Stimulated activated naive CD8-positive, alpha-beta T cell treated with anti-CD3 and anti-CD28 coated beads, Interleukin-15, Interleukin-2, amounts not matched to agents 100 ng/mL and 50 ng/mL, for 24 hours (primary cell): ENCODE measurements at regions not wholly inside any gene's neighbourhood (a gene's known extent, or its start where the extent isn't known, plus 50 kb on each side); places are given as distances from the start of the nearest gene placed in this dataset.

Experiments used
- H3K27ac Mint-ChIP-seq: one replicate; pipeline ENCODE4 v1.8.0; 2021; ENCODE audit warnings: mild to moderate bottlenecking, mixed read lengths
- H3K27me3 Mint-ChIP-seq: one replicate; pipeline ENCODE4 v1.8.0; 2021; ENCODE audit warnings: mixed read lengths
- H3K36me3 Mint-ChIP-seq: one replicate; pipeline ENCODE4 v1.8.0; 2021; ENCODE audit warnings: low read depth, mixed read lengths
- H3K4me1 Mint-ChIP-seq: one replicate; pipeline ENCODE4 v1.8.0; 2021; ENCODE audit warnings: low read depth, mixed read lengths
- H3K4me3 Mint-ChIP-seq: one replicate; pipeline ENCODE4 v1.8.0; 2021; ENCODE audit warnings: mild to moderate bottlenecking, mixed read lengths
- H3K9me3 Mint-ChIP-seq: one replicate; pipeline ENCODE4 v1.8.0; 2021; ENCODE audit warnings: mixed read lengths

DNA sequence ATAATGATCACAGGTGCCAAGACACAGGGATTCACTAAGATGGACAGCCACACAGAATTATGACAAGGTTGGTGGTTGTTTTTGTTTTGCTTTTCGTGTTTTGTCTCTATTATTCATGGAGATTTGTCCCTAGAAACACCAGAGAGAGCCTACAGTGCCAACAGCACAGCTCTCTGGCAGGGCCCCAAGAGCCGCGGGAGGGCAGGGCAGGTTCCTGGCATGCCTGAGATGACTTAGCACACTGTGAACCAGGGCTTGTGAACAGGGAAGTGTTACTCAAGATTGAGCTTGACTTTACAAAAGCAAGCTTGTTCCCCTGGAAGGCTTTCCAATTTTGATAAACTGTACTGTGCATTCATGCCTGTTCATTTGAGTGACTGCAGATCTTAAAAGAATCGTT, 437.4 kb upstream of the SALL3 start:
- no peaks in the 10 kb centered on the region for H3K36me3 Mint-ChIP-seq
- H3K27ac Mint-ChIP-seq: no peak overlapping the region
- no peak overlapping the region for H3K4me3 Mint-ChIP-seq
- no peaks in the 10 kb centered on the region for H3K27me3 Mint-ChIP-seq
- H3K9me3 Mint-ChIP-seq: peaks cover 3% of the 10 kb centered on the region
- H3K4me1 Mint-ChIP-seq: no peaks in the 10 kb centered on the region

DNA sequence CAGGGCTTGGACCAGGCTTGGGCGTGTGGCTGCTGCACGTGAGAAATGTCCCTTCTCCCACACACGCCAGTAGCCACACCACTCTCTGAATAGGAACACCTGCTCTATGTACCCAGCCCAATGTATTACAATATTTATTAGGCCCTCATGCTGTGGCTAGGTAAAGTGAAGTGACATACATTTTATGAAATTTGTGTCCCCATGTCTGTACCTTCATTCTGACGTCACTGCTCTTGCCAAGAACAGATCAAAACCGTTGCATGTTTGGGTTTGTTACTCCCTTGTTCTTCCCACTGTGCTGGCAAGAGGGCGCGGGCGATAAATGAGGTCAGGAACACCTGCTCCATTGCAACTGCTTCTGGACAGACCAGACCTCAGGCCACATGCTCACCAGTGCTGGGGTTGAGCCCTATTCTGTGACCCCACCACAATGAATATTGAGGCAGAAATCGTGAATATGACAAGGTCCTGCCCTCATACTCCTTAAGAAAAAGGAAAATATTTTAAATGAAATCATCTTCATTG, 436.4 kb upstream of the SALL3 start:
- H3K9me3 Mint-ChIP-seq: peaks cover 3% of the 10 kb centered on the region
- H3K4me1 Mint-ChIP-seq: no peaks in the 10 kb centered on the region
- no peaks in the 10 kb centered on the region for H3K27me3 Mint-ChIP-seq
- H3K36me3 Mint-ChIP-seq: no peaks in the 10 kb centered on the region
- H3K27ac Mint-ChIP-seq: no peak overlapping the region
- no peak overlapping the region for H3K4me3 Mint-ChIP-seq

DNA sequence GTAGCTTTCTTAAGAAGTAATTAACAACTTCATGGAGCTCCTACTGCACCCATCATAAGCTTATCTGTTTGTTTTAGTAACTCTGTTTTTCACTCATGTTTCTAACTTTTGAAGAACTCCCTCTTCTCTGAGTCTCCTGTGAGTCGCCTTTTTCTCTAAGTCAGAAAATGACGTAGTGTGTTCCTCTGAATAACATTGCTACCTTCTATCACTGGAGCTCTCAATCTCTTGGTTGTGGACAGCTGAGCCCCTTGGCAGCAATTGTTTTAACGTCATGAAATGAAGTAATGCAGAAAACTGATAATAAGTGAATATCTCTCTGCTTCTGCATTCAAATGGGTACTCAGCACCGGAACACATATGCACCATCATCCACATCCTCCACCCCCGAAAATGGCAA, 433.3 kb upstream of the SALL3 start:
- Mint-ChIP-seq H3K9me3 (peaks cover 17% of the 10 kb centered on the region), H3K4me3 (no peak overlapping the region), H3K36me3 (no peaks in the 10 kb centered on the region), H3K4me1 (no peaks in the 10 kb centered on the region), H3K27me3 (peaks cover 4% of the 10 kb centered on the region), H3K27ac (no peak overlapping the region)

DNA sequence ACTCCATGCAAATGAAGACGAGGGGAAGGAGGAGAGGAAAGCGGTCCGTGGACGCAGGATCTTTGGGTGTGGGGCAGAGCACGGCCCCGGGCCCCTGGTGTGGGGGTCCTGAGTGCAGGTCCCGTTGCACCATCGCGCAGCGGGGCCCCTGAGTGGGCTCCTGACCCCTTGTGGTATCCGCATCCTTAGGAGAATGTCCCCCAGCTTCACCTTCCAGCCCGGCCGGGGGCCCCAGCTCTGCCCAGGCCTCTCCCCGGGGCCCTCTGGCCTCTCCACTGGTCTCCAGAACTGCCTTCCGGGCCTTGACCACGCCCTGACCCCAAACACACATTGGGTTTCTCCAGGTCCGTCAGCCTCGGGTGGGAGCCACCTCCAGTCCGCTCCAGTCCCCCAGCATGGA, 431.8 kb upstream of the SALL3 start:
- H3K9me3 Mint-ChIP-seq: peaks cover 20% of the 10 kb centered on the region
- H3K4me1 Mint-ChIP-seq: no peaks in the 10 kb centered on the region
- H3K27me3 Mint-ChIP-seq: peaks cover 4% of the 10 kb centered on the region
- no peak overlapping the region for H3K27ac Mint-ChIP-seq
- no peak overlapping the region for H3K4me3 Mint-ChIP-seq
- no peaks in the 10 kb centered on the region for H3K36me3 Mint-ChIP-seq

DNA sequence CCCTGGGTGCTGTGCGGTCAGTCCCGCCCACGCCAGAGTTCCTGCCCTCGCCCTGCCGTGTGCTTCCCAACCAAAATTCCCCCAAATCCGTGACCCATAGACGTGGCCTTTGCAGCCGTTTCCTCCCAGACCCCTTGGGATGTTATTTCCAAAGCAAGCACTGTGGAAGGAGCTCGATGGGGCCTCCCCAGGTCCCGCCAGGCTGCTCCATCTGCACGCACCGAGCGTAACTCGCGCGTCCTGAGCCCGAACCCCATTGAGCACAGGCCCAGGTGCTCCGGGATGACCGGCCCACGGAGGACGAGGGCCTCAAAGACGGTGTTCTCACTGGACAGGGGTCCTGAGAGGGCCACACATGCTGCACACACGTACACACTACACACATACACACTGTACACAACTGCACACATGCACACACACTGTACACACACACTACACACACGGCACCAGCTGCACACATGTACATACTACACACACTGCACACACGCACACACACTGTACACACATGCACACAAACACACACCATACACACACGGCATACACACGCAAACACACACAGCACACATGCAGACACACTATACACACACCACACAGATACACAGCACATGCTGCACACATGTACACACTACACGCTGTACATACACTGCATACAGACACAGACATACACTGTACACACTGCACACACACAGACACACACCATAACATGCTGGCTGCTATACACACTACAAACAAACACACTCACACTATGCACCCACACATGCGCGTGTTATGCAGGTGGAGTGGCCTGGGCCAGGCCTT, 431.2 kb upstream of the SALL3 start:
- H3K27ac Mint-ChIP-seq: no peak overlapping the region
- H3K4me1 Mint-ChIP-seq: no peaks in the 10 kb centered on the region
- peaks cover 4% of the 10 kb centered on the region for H3K27me3 Mint-ChIP-seq
- no peak overlapping the region for H3K4me3 Mint-ChIP-seq
- no peaks in the 10 kb centered on the region for H3K36me3 Mint-ChIP-seq
- peaks cover 21% of the 10 kb centered on the region for H3K9me3 Mint-ChIP-seq

DNA sequence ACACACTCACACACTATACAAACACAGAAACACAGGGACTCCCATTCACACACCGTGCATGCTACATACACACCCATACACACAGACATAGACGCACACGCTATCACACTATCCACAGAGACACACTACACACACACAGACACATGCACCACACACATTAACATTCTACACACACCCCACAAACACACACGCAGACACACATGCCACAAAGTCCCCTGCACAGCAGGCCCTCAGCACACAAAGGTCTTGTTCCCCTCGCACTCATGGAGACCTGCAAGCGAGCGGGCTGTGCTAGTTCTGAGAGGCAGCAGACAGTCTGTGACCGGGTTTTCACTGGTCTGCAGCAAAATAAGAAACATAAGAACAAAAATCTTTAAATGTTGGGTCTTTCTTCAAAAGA, 429.6 kb upstream of the SALL3 start:
- H3K9me3 Mint-ChIP-seq: peaks cover 28% of the 10 kb centered on the region
- no peaks in the 10 kb centered on the region for H3K4me1 Mint-ChIP-seq
- H3K36me3 Mint-ChIP-seq: no peaks in the 10 kb centered on the region
- H3K27me3 Mint-ChIP-seq: peaks cover 4% of the 10 kb centered on the region
- H3K27ac Mint-ChIP-seq: no peak overlapping the region
- no peak overlapping the region for H3K4me3 Mint-ChIP-seq

DNA sequence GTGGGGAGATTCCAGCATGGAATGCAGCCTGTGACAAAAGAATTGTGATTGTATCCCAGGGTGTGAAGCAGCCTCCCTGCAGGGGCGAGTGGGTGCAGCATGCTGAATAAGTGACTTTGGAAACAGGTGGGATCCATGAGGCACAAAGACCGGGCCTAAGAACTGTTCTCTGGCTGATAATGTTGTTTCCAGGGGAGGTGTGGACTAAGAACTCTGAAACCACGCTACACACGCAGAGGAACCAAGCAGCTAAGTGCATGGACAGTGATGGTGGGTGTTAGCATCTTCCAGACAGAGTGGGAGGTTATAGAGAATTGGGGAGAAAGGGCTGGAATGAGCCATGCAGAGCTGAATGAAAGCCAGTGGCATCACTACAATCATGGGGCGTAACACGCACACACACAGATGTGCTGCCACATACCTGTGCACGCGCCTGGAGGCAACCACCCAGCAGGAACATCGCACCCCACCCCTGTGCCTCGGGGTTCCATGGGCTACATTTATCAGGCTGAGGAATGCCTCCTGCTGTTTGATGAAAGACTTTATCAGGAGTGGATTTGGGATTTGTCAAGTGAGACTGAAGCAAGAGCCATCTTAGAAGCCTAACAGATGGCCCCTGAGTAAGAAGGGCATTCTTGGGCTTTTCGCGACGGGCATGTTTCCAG, 424.5 kb upstream of the SALL3 start:
- Mint-ChIP-seq H3K27ac (no peak overlapping the region), H3K27me3 (no peaks in the 10 kb centered on the region), H3K4me1 (no peaks in the 10 kb centered on the region), H3K36me3 (no peaks in the 10 kb centered on the region), H3K4me3 (no peak overlapping the region), H3K9me3 (peaks cover 17% of the 10 kb centered on the region)

DNA sequence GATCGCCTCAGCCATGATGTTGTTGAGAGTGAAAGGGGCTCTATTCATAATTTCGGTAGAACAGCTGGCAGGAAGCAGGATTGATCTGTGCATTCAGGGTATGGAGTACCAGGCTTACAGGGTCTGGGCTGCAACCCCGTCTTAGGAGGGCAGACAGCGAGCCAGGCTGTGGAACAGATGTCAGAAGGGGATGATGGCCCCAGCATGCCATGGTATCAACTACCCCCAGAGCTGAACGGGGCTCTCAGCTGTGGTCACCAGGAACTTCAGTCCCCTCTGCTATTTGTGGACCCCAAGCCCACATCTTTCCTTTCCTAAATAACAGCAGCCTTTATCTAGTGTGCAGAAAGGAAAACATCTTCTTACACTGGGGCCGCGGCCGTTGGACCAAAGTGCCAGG, 422.2 kb upstream of the SALL3 start:
- no peaks in the 10 kb centered on the region for H3K27me3 Mint-ChIP-seq
- H3K9me3 Mint-ChIP-seq: peaks cover 17% of the 10 kb centered on the region
- no peaks in the 10 kb centered on the region for H3K36me3 Mint-ChIP-seq
- no peak overlapping the region for H3K27ac Mint-ChIP-seq
- H3K4me3 Mint-ChIP-seq: no peak overlapping the region
- H3K4me1 Mint-ChIP-seq: no peaks in the 10 kb centered on the region

DNA sequence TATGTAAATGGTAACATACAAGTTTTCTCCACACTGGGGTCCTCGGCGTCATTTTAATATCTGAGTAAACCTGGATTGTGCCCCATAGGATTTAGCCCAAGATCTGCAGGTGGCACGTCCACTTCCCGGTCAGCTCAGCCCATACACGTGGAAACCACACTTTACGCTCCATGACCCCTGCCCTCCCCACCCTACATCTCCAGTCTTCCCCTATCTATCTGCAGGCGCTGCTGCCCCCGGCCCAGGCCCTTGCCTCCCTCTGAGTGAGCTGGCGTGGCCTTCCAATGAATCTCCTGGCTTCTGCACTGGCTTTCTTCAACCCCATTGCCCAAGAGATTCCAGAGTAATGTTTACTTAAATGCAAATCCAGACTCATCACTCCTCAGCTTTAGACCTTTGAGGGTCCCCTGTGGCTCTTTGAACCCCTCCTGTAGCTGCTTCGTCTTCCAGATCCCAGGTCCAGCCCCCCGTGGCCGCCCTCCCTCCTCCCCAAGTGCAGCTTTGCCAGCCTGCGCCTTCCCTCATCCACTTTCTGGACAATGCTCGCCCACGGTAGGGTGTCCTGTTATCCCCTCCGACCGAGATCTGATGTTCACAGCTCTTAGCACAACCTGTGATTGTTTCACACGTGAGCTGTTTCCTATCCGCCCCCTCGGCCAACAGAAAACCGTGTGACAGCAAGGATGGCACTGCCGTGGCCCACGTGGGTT, 421.4 kb upstream of the SALL3 start:
- H3K4me1 Mint-ChIP-seq: no peaks in the 10 kb centered on the region
- H3K27ac Mint-ChIP-seq: no peak overlapping the region
- no peaks in the 10 kb centered on the region for H3K36me3 Mint-ChIP-seq
- H3K27me3 Mint-ChIP-seq: no peaks in the 10 kb centered on the region
- H3K9me3 Mint-ChIP-seq: peaks cover 13% of the 10 kb centered on the region
- H3K4me3 Mint-ChIP-seq: no peak overlapping the region

DNA sequence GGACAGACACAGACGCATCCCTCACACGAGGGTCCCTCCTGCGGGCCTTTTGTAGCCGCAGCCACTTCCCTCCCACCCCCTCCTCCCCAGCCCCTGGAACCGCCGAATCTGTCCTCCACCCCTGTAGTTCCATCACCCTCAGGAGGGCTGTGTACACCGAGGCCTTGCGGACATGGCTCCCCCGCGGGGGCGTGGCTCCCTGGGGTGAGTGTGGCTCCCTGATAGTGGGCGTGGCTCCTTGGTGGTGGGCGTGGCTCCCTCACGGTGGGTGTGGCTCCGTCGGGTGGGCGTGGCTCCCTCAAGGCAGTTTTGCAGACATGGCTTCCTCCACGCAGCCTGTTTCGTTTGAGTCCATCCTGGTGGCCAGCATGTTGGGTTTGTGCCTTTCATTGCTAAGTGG, 420.7 kb upstream of the SALL3 start:
- Mint-ChIP-seq H3K4me3 (no peak overlapping the region), H3K4me1 (no peaks in the 10 kb centered on the region), H3K9me3 (peaks cover 10% of the 10 kb centered on the region), H3K27me3 (no peaks in the 10 kb centered on the region), H3K36me3 (no peaks in the 10 kb centered on the region), H3K27ac (no peak overlapping the region)

DNA sequence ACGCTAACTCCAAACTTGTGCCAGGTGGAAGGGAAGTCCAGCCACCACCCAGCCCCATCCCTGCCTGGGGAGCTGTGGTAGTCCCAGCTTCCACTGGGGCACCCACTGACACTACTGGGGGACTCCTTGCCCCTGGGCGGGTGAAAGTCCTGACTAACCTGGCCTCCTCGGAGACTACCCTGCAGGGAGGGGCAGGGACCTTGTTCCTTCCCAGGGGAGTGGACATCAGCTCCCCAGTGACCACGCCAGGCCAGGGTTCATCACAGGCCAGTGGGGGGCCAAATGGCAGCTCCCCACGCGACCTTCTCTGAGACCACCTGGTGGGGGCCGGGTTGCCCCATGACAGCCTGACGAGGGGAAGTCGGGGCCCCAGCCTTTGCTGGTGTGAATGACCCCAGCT, 420.0 kb upstream of the SALL3 start:
- Mint-ChIP-seq H3K27me3 (no peaks in the 10 kb centered on the region), H3K36me3 (no peaks in the 10 kb centered on the region), H3K9me3 (peaks cover 5% of the 10 kb centered on the region), H3K27ac (no peak overlapping the region), H3K4me3 (no peak overlapping the region), H3K4me1 (no peaks in the 10 kb centered on the region)

DNA sequence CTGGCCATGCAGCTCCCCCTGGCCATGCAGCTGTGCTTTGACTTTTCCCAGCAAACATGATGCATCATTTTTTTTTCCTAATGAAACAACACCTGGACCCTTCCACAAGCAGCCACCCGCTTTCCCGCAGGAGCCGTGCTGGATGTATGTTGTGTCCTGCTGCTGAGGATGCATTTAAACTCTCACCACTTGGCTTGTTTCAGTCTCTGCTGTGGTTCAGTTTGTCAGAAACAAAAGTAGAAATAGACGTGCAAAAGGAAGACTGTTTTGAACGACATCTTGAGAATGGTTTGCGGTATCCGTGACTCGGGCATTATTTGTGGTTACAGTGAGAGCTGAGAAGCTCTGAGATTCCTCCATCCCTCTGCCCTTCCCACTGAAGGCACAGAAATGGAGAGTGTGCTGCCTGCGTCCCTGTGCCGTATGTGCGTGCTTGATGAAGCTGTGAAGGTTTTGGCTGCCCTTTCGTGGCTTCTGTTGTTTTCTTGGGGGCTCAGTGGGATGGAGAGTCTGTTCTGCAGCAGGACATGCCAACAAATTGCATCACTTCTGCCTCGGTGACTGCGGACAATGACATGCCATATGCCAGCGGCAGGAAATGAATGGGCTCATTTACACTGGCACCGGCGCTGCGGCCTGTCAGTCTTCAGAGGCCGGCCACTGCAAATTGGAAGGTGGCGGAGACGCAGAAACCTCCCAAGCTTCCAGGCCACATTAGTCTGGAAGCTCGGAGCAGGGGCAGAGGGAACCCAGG, 417.7 kb upstream of the SALL3 start:
- Mint-ChIP-seq H3K4me1 (no peaks in the 10 kb centered on the region), H3K4me3 (no peak overlapping the region), H3K9me3 (peaks cover under 1% of the 10 kb centered on the region), H3K27ac (no peak overlapping the region), H3K36me3 (no peaks in the 10 kb centered on the region), H3K27me3 (no peaks in the 10 kb centered on the region)

DNA sequence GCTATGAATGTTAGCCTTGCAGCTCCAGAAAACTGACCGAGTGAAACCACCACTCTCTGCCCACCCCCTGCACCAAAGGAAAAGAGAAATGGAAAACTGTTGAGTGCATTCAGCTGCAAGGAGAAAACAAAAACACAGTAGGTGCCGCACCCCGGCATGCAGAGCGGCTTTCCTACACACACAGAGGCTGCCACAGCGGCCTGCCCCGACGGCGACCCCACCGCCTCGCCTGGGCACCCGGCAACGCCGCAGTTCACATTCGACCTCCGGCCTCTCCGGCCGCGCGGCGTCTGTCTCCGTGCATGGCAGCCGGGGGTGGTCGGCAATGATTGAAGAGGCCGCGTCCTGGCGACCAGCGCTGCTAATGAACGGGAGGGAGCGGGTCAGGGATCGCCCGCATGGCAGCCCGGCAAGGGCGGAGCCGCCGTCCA, 417.1 kb upstream of the SALL3 start:
- Mint-ChIP-seq H3K4me3 (no peak overlapping the region), H3K4me1 (no peaks in the 10 kb centered on the region), H3K36me3 (no peaks in the 10 kb centered on the region), H3K27ac (no peak overlapping the region), H3K9me3 (peaks cover 7% of the 10 kb centered on the region), H3K27me3 (no peaks in the 10 kb centered on the region)

DNA sequence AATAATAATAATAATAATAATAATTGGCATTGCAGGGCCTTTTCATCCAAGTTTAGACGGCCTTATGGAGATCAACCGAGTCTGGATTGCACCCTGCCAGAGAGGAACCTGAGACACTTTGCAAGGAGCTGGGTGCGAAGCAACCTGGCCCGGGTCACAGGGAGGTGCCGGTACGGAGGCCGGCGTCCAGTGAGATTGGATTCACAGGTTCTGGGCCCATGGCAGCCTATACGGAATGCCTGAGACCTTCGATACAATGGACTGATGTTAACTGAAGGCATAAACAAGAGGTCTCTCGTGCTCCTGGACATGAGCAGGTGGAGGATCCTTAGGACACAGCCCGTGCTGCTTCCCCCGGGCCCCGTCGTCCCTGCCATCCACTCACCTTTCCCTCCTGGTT, 416.5 kb upstream of the SALL3 start:
- H3K4me3 Mint-ChIP-seq: no peak overlapping the region

More for the DNA sequence above, 416.5 kb upstream of the SALL3 start:
- Mint-ChIP-seq H3K27ac (no peak overlapping the region), H3K27me3 (no peaks in the 10 kb centered on the region), H3K36me3 (no peaks in the 10 kb centered on the region), H3K4me1 (no peaks in the 10 kb centered on the region), H3K9me3 (peaks cover 7% of the 10 kb centered on the region)
